Choroid plexus epithelial cell (primary cell): ENCODE measurements at regions not wholly inside any gene's neighbourhood (a gene's known extent, or its start where the extent isn't known, plus 50 kb on each side); places are given as distances from the start of the nearest gene placed in this dataset.

Experiments used
- DNase-seq: peaks from one replicate; pipeline ENCODE4 v3.0.0-alpha.2; 2010; ENCODE audit warnings: low read depth
- H3K4me3 ChIP-seq: 2 replicates; pipeline ENCODE4 v1.5.1; 2011; ENCODE audit warnings: low read depth, mild to moderate bottlenecking, control low read depth, low read length, moderate library complexity
- TF ChIP-seq, protein P1 (sequence below): conservative IDR thresholded peaks from 2 replicates; pipeline ENCODE4 v1.5.1; 2011; ENCODE audit warnings: low read depth, mild to moderate bottlenecking, control low read depth, inconsistent platforms, low read length, moderate library complexity

DNA sequence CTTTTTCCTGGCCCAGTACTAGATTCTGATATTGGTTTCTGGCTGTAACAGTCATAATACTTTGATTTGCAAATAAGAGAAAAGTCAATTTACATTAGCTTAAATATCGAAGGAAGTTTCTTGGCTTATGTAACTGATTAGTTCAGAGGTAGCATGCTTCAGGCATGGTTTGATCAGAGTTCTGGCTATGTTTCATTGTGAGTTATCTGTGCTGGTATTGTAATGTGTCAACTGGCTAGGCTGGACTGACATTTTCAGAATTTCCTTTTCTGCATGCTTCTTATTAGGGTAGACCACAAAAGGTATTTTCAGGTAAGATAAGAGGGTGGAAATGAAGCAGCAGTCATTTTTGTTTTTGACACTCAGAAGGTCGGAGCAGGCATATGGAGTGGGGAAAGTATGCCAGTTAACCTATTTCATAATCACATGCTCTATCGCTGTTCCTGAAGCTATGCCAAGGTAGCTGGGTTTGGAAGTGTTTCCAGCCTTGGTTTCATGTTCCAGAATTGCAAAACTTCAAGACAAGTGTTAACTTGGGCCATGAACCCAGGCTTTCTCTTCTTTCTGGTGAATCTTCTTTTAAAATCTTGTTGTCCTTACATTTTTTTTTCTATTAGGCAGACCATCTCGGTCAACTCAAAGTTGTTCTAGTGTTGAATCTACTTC lies 244.9 kb downstream of the DHX35 start:
- no peak overlapping the region for H3K4me3 ChIP-seq
- DNase-seq: no peak
- TF ChIP-seq, protein P1, sequence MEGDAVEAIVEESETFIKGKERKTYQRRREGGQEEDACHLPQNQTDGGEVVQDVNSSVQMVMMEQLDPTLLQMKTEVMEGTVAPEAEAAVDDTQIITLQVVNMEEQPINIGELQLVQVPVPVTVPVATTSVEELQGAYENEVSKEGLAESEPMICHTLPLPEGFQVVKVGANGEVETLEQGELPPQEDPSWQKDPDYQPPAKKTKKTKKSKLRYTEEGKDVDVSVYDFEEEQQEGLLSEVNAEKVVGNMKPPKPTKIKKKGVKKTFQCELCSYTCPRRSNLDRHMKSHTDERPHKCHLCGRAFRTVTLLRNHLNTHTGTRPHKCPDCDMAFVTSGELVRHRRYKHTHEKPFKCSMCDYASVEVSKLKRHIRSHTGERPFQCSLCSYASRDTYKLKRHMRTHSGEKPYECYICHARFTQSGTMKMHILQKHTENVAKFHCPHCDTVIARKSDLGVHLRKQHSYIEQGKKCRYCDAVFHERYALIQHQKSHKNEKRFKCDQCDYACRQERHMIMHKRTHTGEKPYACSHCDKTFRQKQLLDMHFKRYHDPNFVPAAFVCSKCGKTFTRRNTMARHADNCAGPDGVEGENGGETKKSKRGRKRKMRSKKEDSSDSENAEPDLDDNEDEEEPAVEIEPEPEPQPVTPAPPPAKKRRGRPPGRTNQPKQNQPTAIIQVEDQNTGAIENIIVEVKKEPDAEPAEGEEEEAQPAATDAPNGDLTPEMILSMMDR: no peak

GRCh38 chr20:39195582-39196021 lies 233.5 kb downstream of the DHX35 start:
- DNase-seq: no peak
- no peak overlapping the region for H3K4me3 ChIP-seq
- TF ChIP-seq, protein P1: no peak

GRCh38 chr20:39190666-39191570 lies 228.8 kb downstream of the DHX35 start:
- no peak for DNase-seq
- TF ChIP-seq, protein P1: no peak
- H3K4me3 ChIP-seq: no peak overlapping the region

GRCh38 chr20:39188266-39188765 lies 226.2 kb downstream of the DHX35 start:
- TF ChIP-seq, protein P1: no peak
- DNase-seq: no peak
- H3K4me3 ChIP-seq: no peak overlapping the region

DNA sequence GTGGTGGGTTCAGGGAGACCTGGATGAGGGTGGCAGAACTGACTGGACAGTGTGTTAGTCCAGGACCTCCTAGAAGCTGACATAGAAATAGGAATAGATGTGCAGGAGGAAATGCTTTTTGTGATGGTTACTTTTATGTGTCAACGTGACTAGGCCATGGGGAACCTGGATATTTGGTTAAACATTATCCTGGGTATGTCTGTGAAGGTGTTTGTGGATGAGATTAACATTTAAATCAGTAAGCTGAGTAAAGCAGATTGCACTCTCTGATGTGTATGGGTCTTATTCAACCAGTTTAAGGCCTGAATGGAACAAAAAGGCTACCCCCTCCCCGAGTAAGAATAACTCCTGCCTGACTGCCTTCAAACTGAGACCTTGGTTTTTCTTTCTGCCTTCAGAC lies 219.3 kb downstream of the DHX35 start:
- no peak for DNase-seq
- TF ChIP-seq, protein P1: no peak
- H3K4me3 ChIP-seq: no peak overlapping the region

DNA sequence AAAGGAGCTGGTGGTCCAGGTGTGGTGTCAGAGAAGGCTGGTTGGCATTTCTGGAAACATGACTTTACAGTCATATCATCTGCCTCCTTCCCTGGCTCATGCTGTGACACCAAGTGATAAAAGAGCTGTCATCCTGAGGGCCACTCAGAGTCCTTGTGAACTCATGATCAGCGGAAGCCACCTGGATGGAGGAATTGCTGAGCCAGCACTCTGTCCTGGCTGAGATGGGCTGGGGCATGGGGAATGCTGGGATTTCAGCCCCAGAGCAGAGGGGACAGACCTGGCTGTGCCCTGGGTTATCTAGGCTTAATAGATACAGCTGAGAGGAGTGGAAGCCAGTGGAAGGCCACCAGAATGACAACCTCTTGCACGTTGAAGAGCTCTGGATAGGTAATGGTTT lies 214.3 kb downstream of the DHX35 start:
- H3K4me3 ChIP-seq: no peak overlapping the region
- no peak for DNase-seq
- TF ChIP-seq, protein P1: no peak
